ENCODE measurements at regions not wholly inside any gene's neighbourhood (a gene's known extent, or its start where the extent isn't known, plus 50 kb on each side); places are given as distances from the start of the nearest gene placed in this dataset.
"Not testable (repeated sequence)": the region's sequence is repeated elsewhere in the genome, so short reads cannot be mapped to it uniquely, and the experiment has no call there.

DNA sequence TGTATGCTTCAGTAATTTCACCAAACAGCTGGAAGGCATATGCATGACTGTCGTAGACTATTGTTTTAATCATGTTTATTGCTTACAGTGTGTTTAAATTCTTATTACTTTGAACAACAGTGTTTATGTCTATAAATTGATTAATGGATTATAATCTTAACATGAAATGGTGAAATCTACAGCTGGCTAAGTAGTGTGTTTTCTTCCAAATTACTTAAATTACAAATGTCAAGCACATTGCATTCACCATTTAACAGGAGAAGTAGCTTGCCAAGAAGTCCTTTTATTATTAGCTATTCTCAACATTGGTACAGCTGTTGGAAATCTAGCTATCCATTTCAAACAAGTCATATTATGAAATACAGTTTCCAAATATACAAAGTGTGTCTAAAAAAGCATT is 849.3 kb upstream of the PCDH10 start:
- peaks cover 0 to 4% of the 10 kb centered on the region in 2 donors for H3K9me3 Mint-ChIP-seq
- no peaks in the 10 kb centered on the region for H3K27me3 Mint-ChIP-seq
- H3K4me1 Mint-ChIP-seq (ENCODE audit: low read depth in 2 of 2): no peaks in the 10 kb centered on the region
- ATAC-seq (replicated peaks) (no peak), DNase-seq (no peak)
- H3K36me3 Mint-ChIP-seq (ENCODE audit: insufficient read depth): no peaks in the 10 kb centered on the region
- no peak overlapping the region for H3K27ac Mint-ChIP-seq
- no peak overlapping the region for H3K4me3 Mint-ChIP-seq

DNA sequence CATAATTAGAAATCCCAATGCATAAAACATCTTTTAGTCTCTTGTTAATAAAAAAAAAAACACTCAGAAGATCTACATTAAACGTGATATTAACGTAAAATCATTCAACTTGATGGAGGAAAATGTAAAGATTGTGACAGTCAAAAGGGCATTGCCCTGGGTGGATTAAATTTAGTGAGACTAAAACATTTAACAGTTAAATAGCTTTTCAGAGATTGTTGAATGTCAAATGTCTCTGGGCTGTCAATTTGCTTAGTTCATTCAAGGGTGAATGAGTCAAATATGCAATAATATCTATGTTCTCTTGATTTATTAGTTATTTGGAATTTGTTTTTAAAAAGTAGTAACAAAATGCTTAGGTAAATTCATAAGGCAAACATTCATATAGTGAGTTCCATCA is 836.6 kb upstream of the PCDH10 start:
- Mint-ChIP-seq H3K27me3 (no peaks in the 10 kb centered on the region), H3K9me3 (peaks cover 0 to 5% of the 10 kb centered on the region in 2 donors), H3K4me3 (no peak overlapping the region), H3K36me3 (ENCODE audit: insufficient read depth) (no peaks in the 10 kb centered on the region), H3K27ac (no peak overlapping the region), H3K4me1 (ENCODE audit: low read depth in 2 of 2) (no peaks in the 10 kb centered on the region)
- ATAC-seq (replicated peaks) (no peak), DNase-seq (no peak)

- Mint-ChIP-seq H3K4me1 (ENCODE audit: low read depth in 2 of 2) (no peaks in the 10 kb centered on the region), H3K27ac (no peak overlapping the region), H3K36me3 (ENCODE audit: insufficient read depth) (no peaks in the 10 kb centered on the region), H3K27me3 (no peaks in the 10 kb centered on the region), H3K4me3 (no peak overlapping the region), H3K9me3 (peaks cover 0 to 5% of the 10 kb centered on the region in 2 donors)
- DNase-seq (no peak), ATAC-seq (replicated peaks) (no peak)
Observed at GRCh38 chr4:132313852-132314251, 835.2 kb upstream of the PCDH10 start.

GRCh38 chr4:132316738-132317137 is 832.4 kb upstream of the PCDH10 start:
- Mint-ChIP-seq H3K9me3 (peaks cover 0 to 7% of the 10 kb centered on the region in 2 donors), H3K4me1 (ENCODE audit: low read depth in 2 of 2) (no peaks in the 10 kb centered on the region), H3K27ac (no peak overlapping the region)

GRCh38 chr4:132317923-132318322 is 831.2 kb upstream of the PCDH10 start:
- DNase-seq (no peak), ATAC-seq (replicated peaks) (no peak)
- Mint-ChIP-seq H3K4me3 (no peak overlapping the region), H3K9me3 (peaks cover 0 to 7% of the 10 kb centered on the region in 2 donors), H3K27ac (no peak overlapping the region), H3K4me1 (ENCODE audit: low read depth in 2 of 2) (no peaks in the 10 kb centered on the region), H3K36me3 (ENCODE audit: insufficient read depth) (no peaks in the 10 kb centered on the region), H3K27me3 (no peaks in the 10 kb centered on the region)

More at GRCh38 chr4:132316738-132317137, 832.4 kb upstream of the PCDH10 start:
- no peak for DNase-seq
- H3K4me3 Mint-ChIP-seq: no peak overlapping the region
- no peaks in the 10 kb centered on the region for H3K36me3 Mint-ChIP-seq (ENCODE audit: insufficient read depth)
- no peak for ATAC-seq (replicated peaks)
- H3K27me3 Mint-ChIP-seq: no peaks in the 10 kb centered on the region

GRCh38 chr4:132328761-132329160 is 820.3 kb upstream of the PCDH10 start:
- no peak overlapping the region for H3K4me3 Mint-ChIP-seq

DNA sequence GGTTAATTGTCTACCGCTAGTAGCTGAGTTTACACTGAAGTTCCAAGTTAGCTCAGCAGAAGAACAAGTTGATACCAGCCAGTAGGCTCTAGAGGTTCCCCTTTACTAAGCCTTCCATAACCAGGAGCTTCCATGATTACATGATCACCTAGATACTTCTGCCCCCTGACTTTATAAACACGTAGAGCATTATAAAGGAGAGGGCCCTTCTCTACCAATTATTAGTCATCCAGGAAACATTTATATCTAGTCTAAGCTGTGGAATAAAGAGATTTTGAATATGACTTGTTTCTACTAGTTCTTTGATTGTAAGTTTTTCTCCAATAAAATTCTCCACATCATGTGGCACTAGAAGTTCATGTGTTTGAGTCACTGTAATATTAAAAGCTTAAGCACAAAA is 818.1 kb upstream of the PCDH10 start:
- no peak for ATAC-seq (replicated peaks)
- H3K4me3 Mint-ChIP-seq: no peak overlapping the region

More at GRCh38 chr4:132328761-132329160, 820.3 kb upstream of the PCDH10 start:
- no peaks in the 10 kb centered on the region for H3K27me3 Mint-ChIP-seq
- ATAC-seq (replicated peaks): no peak
- H3K4me1 Mint-ChIP-seq (ENCODE audit: low read depth in 2 of 2): no peaks in the 10 kb centered on the region
- H3K36me3 Mint-ChIP-seq (ENCODE audit: insufficient read depth): no peaks in the 10 kb centered on the region
- H3K27ac Mint-ChIP-seq: no peak overlapping the region
- no peak for DNase-seq
- peaks cover 5 to 14% of the 10 kb centered on the region in 2 donors for H3K9me3 Mint-ChIP-seq

GRCh38 chr4:132332932-132333723 is 816.0 kb upstream of the PCDH10 start:
- no peaks in the 10 kb centered on the region for H3K4me1 Mint-ChIP-seq (ENCODE audit: low read depth in 2 of 2)
- H3K36me3 Mint-ChIP-seq (ENCODE audit: insufficient read depth): no peaks in the 10 kb centered on the region
- DNase-seq (no peak), ATAC-seq (replicated peaks) (no peak)
- H3K27ac Mint-ChIP-seq: no peak overlapping the region
- H3K27me3 Mint-ChIP-seq: no peaks in the 10 kb centered on the region
- no peak overlapping the region for H3K4me3 Mint-ChIP-seq
- H3K9me3 Mint-ChIP-seq: peaks cover 6 to 20% of the 10 kb centered on the region in 2 donors

More for the DNA sequence above, 818.1 kb upstream of the PCDH10 start:
- H3K27ac Mint-ChIP-seq: no peak overlapping the region
- DNase-seq: no peak
- peaks cover 6 to 14% of the 10 kb centered on the region in 2 donors for H3K9me3 Mint-ChIP-seq
- H3K36me3 Mint-ChIP-seq (ENCODE audit: insufficient read depth): no peaks in the 10 kb centered on the region
- H3K27me3 Mint-ChIP-seq: no peaks in the 10 kb centered on the region
- H3K4me1 Mint-ChIP-seq (ENCODE audit: low read depth in 2 of 2): no peaks in the 10 kb centered on the region

GRCh38 chr4:132333724-132334047 is 815.4 kb upstream of the PCDH10 start:
- H3K27me3 Mint-ChIP-seq: no peaks in the 10 kb centered on the region
- H3K9me3 Mint-ChIP-seq: peaks cover 6 to 18% of the 10 kb centered on the region in 2 donors
- H3K27ac Mint-ChIP-seq: no peak overlapping the region
- no peak for DNase-seq
- H3K4me3 Mint-ChIP-seq: no peak overlapping the region
- H3K4me1 Mint-ChIP-seq (ENCODE audit: low read depth in 2 of 2): no peaks in the 10 kb centered on the region
- H3K36me3 Mint-ChIP-seq (ENCODE audit: insufficient read depth): no peaks in the 10 kb centered on the region
- no peak for ATAC-seq (replicated peaks)

DNA sequence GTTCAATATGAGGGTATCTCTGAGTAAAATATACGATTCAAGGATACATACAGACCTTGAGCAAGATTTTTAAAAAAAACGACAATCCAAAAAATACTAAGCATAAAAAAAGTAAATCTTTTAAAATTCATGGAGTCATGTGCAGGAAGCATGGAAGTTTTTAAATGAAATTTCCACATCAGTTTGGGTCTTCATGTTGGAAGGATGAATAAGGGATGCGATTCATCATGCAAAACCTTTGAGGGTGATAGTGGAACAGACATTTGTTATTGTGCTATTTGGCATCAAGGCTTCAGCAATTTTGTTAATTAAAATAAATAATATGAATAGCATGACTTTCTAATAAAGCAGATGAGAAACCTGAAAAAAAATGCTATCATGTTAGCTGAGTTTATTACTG is 815.0 kb upstream of the PCDH10 start:
- H3K9me3 Mint-ChIP-seq: peaks cover 8 to 18% of the 10 kb centered on the region in 2 donors
- no peaks in the 10 kb centered on the region for H3K4me1 Mint-ChIP-seq (ENCODE audit: low read depth in 2 of 2)
- H3K36me3 Mint-ChIP-seq (ENCODE audit: insufficient read depth): no peaks in the 10 kb centered on the region
- no peaks in the 10 kb centered on the region for H3K27me3 Mint-ChIP-seq
- no peak overlapping the region for H3K27ac Mint-ChIP-seq
- ATAC-seq (replicated peaks) (no peak), DNase-seq (no peak)
- no peak overlapping the region for H3K4me3 Mint-ChIP-seq

DNA sequence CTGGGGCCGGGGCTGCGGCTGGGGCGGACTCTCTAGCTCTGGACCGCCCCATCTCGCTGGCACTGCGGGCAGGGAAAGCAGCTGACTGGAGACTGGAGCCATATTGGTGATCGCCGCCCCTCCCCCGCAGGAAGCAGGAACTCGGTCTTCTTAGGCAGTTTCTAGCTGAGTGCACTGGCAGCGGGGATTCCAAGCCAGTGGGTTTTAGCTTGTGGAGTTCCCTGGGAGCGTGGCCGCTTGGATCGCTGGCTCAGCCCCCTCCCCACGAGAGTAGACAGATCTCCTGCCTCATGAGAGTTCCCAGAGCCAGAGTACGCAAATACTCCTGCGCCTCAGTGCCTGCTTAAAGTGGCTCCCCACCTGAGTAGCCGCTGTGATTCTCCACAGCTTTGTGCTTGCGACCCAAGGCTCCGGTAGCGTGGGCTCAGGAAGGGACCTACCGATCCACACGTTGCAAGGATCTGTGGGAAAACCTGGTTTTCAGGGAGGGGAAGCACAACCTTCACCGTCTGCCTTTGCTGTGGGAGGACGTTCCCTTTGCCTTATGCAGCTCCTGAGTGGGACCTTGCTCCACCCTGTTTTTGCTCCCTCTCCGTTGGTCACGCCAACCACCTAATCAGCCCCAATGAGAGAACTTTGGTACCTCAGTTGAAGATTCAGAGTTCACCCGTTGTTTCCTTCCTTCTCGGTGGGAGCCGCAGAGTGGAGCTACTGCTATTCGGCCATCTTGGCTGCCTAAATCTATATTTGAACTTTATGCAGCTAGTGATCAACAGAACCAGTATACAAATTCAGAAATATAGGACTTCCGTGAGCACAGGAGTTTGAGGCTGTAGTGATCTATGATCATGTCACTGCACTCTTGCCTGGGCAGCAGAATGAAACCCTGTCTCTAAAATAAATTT is 803.9 kb upstream of the PCDH10 start:
- no peaks in the 10 kb centered on the region for H3K36me3 Mint-ChIP-seq (ENCODE audit: insufficient read depth)
- no peaks in the 10 kb centered on the region for H3K4me1 Mint-ChIP-seq (ENCODE audit: low read depth in 2 of 2)
- H3K4me3 Mint-ChIP-seq: no peak overlapping the region
- no peak for ATAC-seq (replicated peaks)
- peaks cover 10 to 16% of the 10 kb centered on the region in 2 donors for H3K9me3 Mint-ChIP-seq
- H3K27ac Mint-ChIP-seq: no peak overlapping the region
- DNase-seq: no peak
- no peaks in the 10 kb centered on the region for H3K27me3 Mint-ChIP-seq

DNA sequence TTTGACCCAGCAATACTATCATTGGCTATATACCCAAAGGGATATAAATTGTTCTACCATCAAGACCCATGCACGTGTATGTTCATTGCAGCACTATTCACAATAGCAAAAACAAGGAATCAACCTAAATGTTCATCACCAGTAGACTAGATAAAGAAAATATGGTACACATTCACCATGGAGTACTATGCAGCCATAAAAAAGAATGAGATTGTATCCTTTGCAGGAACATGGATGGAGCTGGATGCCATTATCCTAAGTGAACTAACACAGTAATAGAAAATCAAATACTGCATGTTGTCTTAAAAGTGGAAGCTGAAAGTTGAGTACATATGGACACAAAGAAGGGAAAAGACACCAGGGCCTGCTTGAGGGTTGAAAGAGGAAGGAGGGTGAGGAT is 803.1 kb upstream of the PCDH10 start:
- H3K36me3 Mint-ChIP-seq (ENCODE audit: insufficient read depth): no peaks in the 10 kb centered on the region
- peaks cover 10 to 16% of the 10 kb centered on the region in 2 donors for H3K9me3 Mint-ChIP-seq
- no peaks in the 10 kb centered on the region for H3K4me1 Mint-ChIP-seq (ENCODE audit: low read depth in 2 of 2)
- H3K27me3 Mint-ChIP-seq: no peaks in the 10 kb centered on the region
- DNase-seq: no peak
- ATAC-seq (replicated peaks): no peak
- H3K4me3 Mint-ChIP-seq: no peak overlapping the region
- H3K27ac Mint-ChIP-seq: no peak overlapping the region

- ATAC-seq (replicated peaks); H3K36me3 Mint-ChIP-seq (ENCODE audit: insufficient read depth); DNase-seq; H3K4me1 Mint-ChIP-seq (ENCODE audit: low read depth in 2 of 2); H3K27me3 Mint-ChIP-seq; H3K9me3 Mint-ChIP-seq; H3K27ac Mint-ChIP-seq; H3K4me3 Mint-ChIP-seq: not testable (repeated sequence)
Observed at GRCh38 chr4:132351606-132352005, 797.5 kb upstream of the PCDH10 start.

- no peak overlapping the region for H3K27ac Mint-ChIP-seq
- H3K4me3 Mint-ChIP-seq: no peak overlapping the region
- no peaks in the 10 kb centered on the region for H3K27me3 Mint-ChIP-seq
Observed at GRCh38 chr4:132382243-132382642, 766.9 kb upstream of the PCDH10 start.

More at GRCh38 chr4:132382243-132382642, 766.9 kb upstream of the PCDH10 start:
- Mint-ChIP-seq H3K9me3 (peaks cover 11 to 21% of the 10 kb centered on the region in 2 donors), H3K36me3 (ENCODE audit: insufficient read depth) (no peaks in the 10 kb centered on the region), H3K4me1 (ENCODE audit: low read depth in 2 of 2) (no peaks in the 10 kb centered on the region)
- no peak for DNase-seq
- no peak for ATAC-seq (replicated peaks)
